CD4-positive, alpha-beta T cell treated with Interleukin-17A for 4 hours (primary cell): ENCODE measurements at regions not wholly inside any gene's neighbourhood (a gene's known extent, or its start where the extent isn't known, plus 50 kb on each side); places are given as distances from the start of the nearest gene placed in this dataset.

Experiments used
- DNase-seq: peaks from one replicate; pipeline ENCODE4 v3.0.0-alpha.2; 2020; ENCODE audit warnings: mixed read lengths

GRCh38 chr16:85301231-85301630 is 189.0 kb upstream of the CIBAR2 start:
- DNase-seq = no peak

GRCh38 chr16:85302018-85302847 is 190.0 kb upstream of the CIBAR2 start:
- no peak for DNase-seq

- DNase-seq = no peak
Observed at GRCh38 chr16:85302848-85303353, 190.6 kb upstream of the CIBAR2 start.

- peak; percentile 83 for DNase-seq
Observed at GRCh38 chr16:85303354-85303883, 191.1 kb upstream of the CIBAR2 start.

- DNase-seq = peak; percentile 17
Observed at GRCh38 chr16:85304337-85304736, 192.1 kb upstream of the CIBAR2 start.

GRCh38 chr16:85306071-85306792 is 194.0 kb upstream of the CIBAR2 start:
- peak; percentile 92 for DNase-seq

- peak; percentile 31 for DNase-seq
Observed at GRCh38 chr16:85306793-85307551, 194.7 kb upstream of the CIBAR2 start.

- no peak for DNase-seq
Observed at GRCh38 chr16:85307552-85308364, 195.5 kb upstream of the CIBAR2 start.

GRCh38 chr16:85308611-85309540 is 196.6 kb upstream of the CIBAR2 start:
- peak; percentile 30 for DNase-seq

- DNase-seq = peak; percentile 72
Observed at GRCh38 chr16:85309656-85310587, 197.7 kb upstream of the CIBAR2 start.

GRCh38 chr16:85310868-85311585 is 198.8 kb upstream of the CIBAR2 start:
- peak; percentile 70 for DNase-seq

GRCh38 chr16:85311741-85312140 is 199.5 kb upstream of the CIBAR2 start:
- DNase-seq = no peak

- DNase-seq = no peak
Observed at GRCh38 chr16:85312174-85312573, 199.9 kb upstream of the CIBAR2 start.

GRCh38 chr16:85312642-85313525 is 200.6 kb upstream of the CIBAR2 start:
- DNase-seq = no peak

- DNase-seq = no peak
Observed at GRCh38 chr16:85313526-85314301, 201.4 kb upstream of the CIBAR2 start.

GRCh38 chr16:85314512-85314971 is 202.3 kb upstream of the CIBAR2 start:
- no peak for DNase-seq

- DNase-seq = no peak
Observed at GRCh38 chr16:85315866-85316265, 203.6 kb upstream of the CIBAR2 start.
